Muscle of leg (tissue), 3 donors: ENCODE measurements at regions not wholly inside any gene's neighbourhood (a gene's known extent, or its start where the extent isn't known, plus 50 kb on each side); places are given as distances from the start of the nearest gene placed in this dataset.

Source experiments
- DNase-seq: peaks from one replicate; pipeline ENCODE4 v3.0.0; 2013
- H3K27ac ChIP-seq: one replicate; pipeline ENCODE4 v1.5.1; 2013; ENCODE audit warnings: mild to moderate bottlenecking, low read length, control low read depth
- H3K27me3 ChIP-seq: one replicate; pipeline ENCODE4 v1.6.1; 2013; ENCODE audit warnings: low read length; ENCODE audit not compliant: control insufficient read depth, insufficient read depth
- H3K36me3 ChIP-seq: one replicate; pipeline ENCODE4 v1.6.1; 2013; ENCODE audit warnings: low read length; ENCODE audit not compliant: control insufficient read depth, insufficient read depth
- H3K4me1 ChIP-seq: one replicate; pipeline ENCODE4 v1.6.1; 2013; ENCODE audit warnings: low read length; ENCODE audit not compliant: control insufficient read depth, insufficient read depth
- H3K4me3 ChIP-seq: one replicate; pipeline ENCODE4 v1.5.1; 2013; ENCODE audit warnings: low read length, control low read depth
- H3K9me3 ChIP-seq: replicated peaks from 2 replicates; pipeline ENCODE4 v1.6.1; 2013; ENCODE audit warnings: low read depth, low read length; ENCODE audit not compliant: control insufficient read depth
- WGBS: methylation state at CpG from one replicate; pipeline ENCODE4 v1.1.5; 2013; ENCODE audit warnings: missing lambda C conversion rate; ENCODE audit not compliant: insufficient coverage; 5-methylcytosine and 5-hydroxymethylcytosine counted together

- Histone ChIP-seq H3K36me3 (no peaks in the 10 kb centered on the region), H3K27ac (no peak overlapping the region), H3K27me3 (peaks cover 8% of the 10 kb centered on the region), H3K9me3 (no peaks in the 10 kb centered on the region), H3K4me3 (no peak overlapping the region), H3K4me1 (no peaks in the 10 kb centered on the region)
- 87% methylated on average over 2 of the region's 3 CpGs for WGBS
- peak; percentile 11 for DNase-seq
Measured at GRCh38 chrX:42079968-42080367, 156.6 kb upstream of the CASK start.

GRCh38 chrX:42077675-42078074 lies 154.3 kb upstream of the CASK start:
- Histone ChIP-seq H3K9me3 (no peaks in the 10 kb centered on the region), H3K27me3 (peaks cover 8% of the 10 kb centered on the region), H3K4me1 (no peaks in the 10 kb centered on the region), H3K36me3 (no peaks in the 10 kb centered on the region), H3K27ac (no peak overlapping the region), H3K4me3 (no peak overlapping the region)
- no CpG with 5 or more reads among the region's 1 CpG for WGBS
- DNase-seq, result peak; percentile 37

- WGBS, result 70% methylated on average over 7 of the region's 8 CpGs
- DNase-seq, result no peak
- peaks cover 11% of the 10 kb centered on the region for H3K27me3 ChIP-seq
- no peak overlapping the region for H3K27ac ChIP-seq
- no peak overlapping the region for H3K4me3 ChIP-seq
- H3K36me3 ChIP-seq, result no peaks in the 10 kb centered on the region
- H3K9me3 ChIP-seq, result no peaks in the 10 kb centered on the region
- H3K4me1 ChIP-seq, result no peaks in the 10 kb centered on the region
Measured at GRCh38 chrX:42075032-42075431, 151.7 kb upstream of the CASK start.

DNA sequence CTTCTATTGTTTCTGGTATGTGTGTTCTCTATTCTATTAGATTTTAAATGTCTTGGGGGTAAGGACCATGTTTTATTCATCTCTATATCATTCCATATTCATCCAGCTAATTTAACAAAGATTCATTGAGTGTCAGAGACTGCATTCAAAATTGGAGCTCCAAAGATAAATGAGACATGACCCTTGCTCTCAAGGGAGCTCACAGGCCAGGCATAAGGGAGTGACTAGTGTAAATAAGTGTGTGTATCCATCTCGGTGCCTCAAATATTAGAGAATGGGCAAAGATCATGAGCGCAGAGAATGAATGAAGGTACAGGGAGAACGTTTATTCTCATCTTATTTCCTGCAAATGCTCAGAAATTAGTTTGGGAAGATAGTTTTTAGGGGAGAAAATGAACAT lies 150.1 kb upstream of the CASK start:
- no peak overlapping the region for H3K4me3 ChIP-seq
- no peak for DNase-seq
- no peaks in the 10 kb centered on the region for H3K4me1 ChIP-seq
- no CpG with 5 or more reads among the region's 3 CpGs for WGBS
- peaks cover 11% of the 10 kb centered on the region for H3K27me3 ChIP-seq
- H3K9me3 ChIP-seq, result no peaks in the 10 kb centered on the region
- no peak overlapping the region for H3K27ac ChIP-seq
- no peaks in the 10 kb centered on the region for H3K36me3 ChIP-seq

DNA sequence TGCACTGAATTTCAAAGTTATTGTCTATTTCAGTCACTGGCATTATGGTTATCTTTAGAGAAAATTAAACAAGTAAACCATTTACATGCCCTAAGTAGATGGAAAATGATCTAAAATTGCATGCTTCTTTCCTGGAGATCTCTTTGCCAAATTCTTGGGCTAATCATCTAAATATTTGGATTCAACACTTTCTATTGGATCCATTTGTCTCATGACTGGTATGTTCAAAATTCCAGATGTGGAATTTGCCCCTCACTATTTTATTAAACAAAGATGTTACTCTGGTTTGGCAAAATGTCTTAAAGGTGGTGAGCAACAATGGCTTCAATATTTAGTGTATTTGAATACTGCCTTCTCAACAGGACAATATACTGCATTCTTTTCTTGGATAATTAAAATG lies 147.5 kb upstream of the CASK start:
- Histone ChIP-seq H3K27ac (no peak overlapping the region), H3K9me3 (no peaks in the 10 kb centered on the region), H3K27me3 (peaks cover 6% of the 10 kb centered on the region), H3K4me3 (no peak overlapping the region), H3K36me3 (no peaks in the 10 kb centered on the region), H3K4me1 (no peaks in the 10 kb centered on the region)
- DNase-seq, result no peak

- 20% methylated on average over 1 of the region's 1 CpG for WGBS
- H3K4me1 ChIP-seq, result no peaks in the 10 kb centered on the region
- peaks cover 16% of the 10 kb centered on the region for H3K27me3 ChIP-seq
- DNase-seq, result no peak
- no peaks in the 10 kb centered on the region for H3K9me3 ChIP-seq
- no peak overlapping the region for H3K4me3 ChIP-seq
- H3K36me3 ChIP-seq, result no peaks in the 10 kb centered on the region
- no peak overlapping the region for H3K27ac ChIP-seq
Measured at GRCh38 chrX:42054256-42054655, 130.9 kb upstream of the CASK start.

- no peak for DNase-seq
- H3K4me1 ChIP-seq, result no peaks in the 10 kb centered on the region
- 82% methylated on average over 4 of the region's 4 CpGs for WGBS
- H3K9me3 ChIP-seq, result no peaks in the 10 kb centered on the region
- H3K27me3 ChIP-seq, result peaks cover 17% of the 10 kb centered on the region
- H3K4me3 ChIP-seq, result no peak overlapping the region
- no peaks in the 10 kb centered on the region for H3K36me3 ChIP-seq
- H3K27ac ChIP-seq, result no peak overlapping the region
Measured at GRCh38 chrX:42050345-42050744, 127.0 kb upstream of the CASK start.

DNA sequence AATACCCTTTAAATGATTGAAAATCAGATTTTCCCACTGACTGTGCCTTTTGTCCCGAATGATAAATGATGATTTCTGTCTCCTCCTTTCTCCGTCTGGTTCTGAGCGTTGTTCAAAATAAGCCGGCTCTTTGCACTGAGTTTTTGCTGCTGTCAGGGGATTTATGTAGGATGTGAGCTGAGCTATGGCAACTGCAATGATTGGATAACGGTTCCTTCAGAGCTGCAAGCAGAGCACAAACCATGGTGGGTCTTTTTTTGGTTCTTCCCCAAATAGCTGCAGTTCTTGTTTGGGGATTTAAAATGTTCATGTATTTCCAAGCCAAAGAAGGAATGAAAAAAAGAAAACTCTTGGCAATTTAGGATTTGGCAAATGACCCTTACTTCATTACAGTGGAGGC lies 124.5 kb upstream of the CASK start:
- Histone ChIP-seq H3K4me3 (no peak overlapping the region), H3K9me3 (no peaks in the 10 kb centered on the region), H3K36me3 (no peaks in the 10 kb centered on the region), H3K27ac (no peak overlapping the region), H3K4me1 (no peaks in the 10 kb centered on the region), H3K27me3 (peaks cover 18% of the 10 kb centered on the region)
- WGBS, result 57% methylated on average over 2 of the region's 5 CpGs
- peak; percentile 34 for DNase-seq

DNA sequence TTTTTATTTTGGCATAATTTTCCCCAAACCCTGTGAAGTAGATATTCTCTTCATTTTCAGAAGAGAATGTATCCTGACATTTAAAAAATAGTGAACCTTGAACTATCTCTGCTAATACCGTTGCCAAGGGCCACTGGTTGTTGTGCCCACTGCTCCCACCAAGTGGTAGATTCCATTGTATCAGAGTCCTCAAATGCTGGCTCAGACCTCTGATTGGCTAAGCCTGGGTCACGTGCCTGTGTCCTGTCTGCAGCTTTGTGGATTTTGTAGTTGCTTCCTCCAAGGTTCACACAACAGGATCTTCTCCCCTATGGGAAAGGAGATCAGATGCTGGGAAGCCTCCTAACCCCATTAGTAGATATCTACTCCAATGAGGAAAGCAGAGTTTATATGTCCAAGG lies 104.8 kb upstream of the CASK start:
- DNase-seq, result no peak
- WGBS, result 86% methylated on average over 1 of the region's 2 CpGs
- H3K27me3 ChIP-seq, result peaks cover 6% of the 10 kb centered on the region

DNA sequence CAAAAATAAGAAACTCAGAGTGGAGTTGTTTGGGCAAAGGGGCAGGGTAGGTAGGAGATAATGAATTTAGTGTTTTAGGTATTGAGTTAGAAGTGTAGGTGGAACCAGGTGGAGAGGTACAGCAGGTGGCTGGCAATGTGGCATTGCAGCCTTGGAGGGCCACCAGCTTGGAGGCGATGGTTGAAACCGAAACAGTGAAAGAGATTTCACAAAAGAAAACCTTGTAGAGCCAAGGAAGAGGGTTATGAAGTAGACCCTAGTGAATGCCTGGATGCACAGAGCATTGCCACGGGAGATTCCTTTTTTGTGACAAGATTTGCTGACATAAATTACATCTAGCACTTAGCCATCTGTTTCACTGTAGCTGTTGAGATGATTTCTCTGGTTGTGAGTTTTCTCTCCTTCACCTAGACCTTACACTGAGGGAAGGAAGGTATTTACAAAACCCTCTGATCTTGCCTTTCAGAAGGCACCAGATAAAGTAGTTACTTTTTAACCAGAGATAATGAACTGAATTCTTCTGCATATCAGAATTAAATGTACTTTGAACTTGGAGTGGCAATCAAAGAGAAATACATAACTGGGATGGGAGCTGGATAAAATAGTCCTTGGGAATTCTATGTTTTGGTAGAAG lies 104.1 kb upstream of the CASK start:
- no peaks in the 10 kb centered on the region for H3K4me1 ChIP-seq
- WGBS, result 88% methylated on average over 2 of the region's 3 CpGs
- H3K27me3 ChIP-seq, result peaks cover 6% of the 10 kb centered on the region
- no peak overlapping the region for H3K4me3 ChIP-seq
- H3K36me3 ChIP-seq, result no peaks in the 10 kb centered on the region
- no peak overlapping the region for H3K27ac ChIP-seq
- H3K9me3 ChIP-seq, result no peaks in the 10 kb centered on the region
- DNase-seq, result no peak

More for the DNA sequence above, 104.8 kb upstream of the CASK start:
- Histone ChIP-seq H3K4me1 (no peaks in the 10 kb centered on the region), H3K36me3 (no peaks in the 10 kb centered on the region), H3K27ac (no peak overlapping the region), H3K9me3 (no peaks in the 10 kb centered on the region), H3K4me3 (no peak overlapping the region)

DNA sequence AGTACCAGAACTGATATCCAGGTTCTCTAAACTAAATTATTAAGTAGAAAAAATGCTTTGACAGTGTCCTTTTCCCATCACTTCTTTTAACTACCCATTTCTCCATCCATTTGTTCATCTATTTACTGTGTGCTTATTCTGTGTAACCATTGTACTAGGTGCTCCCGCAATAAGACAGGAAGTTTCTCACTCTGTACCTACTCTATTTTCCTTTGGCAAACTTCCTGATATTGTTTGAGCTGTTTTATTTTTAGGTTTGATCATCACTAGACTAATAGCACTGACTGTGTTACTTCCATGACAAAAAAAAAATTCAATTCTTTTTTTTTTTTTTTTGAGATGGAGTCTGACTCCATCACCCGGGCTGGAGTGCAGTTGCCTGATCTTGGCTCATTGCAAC lies 102.5 kb upstream of the CASK start:
- H3K9me3 ChIP-seq, result no peaks in the 10 kb centered on the region
- H3K27me3 ChIP-seq, result peaks cover 6% of the 10 kb centered on the region
- H3K4me3 ChIP-seq, result no peak overlapping the region
- 100% methylated on average over 1 of the region's 2 CpGs for WGBS
- no peaks in the 10 kb centered on the region for H3K36me3 ChIP-seq
- H3K4me1 ChIP-seq, result no peaks in the 10 kb centered on the region
- H3K27ac ChIP-seq, result no peak overlapping the region
- peak; percentile 16 for DNase-seq
